Activated CD4-positive, alpha-beta T cell treated with anti-CD3 and anti-CD28 coated beads for 48 hours (primary cell): ENCODE measurements at regions not wholly inside any gene's neighbourhood (a gene's known extent, or its start where the extent isn't known, plus 50 kb on each side); places are given as distances from the start of the nearest gene placed in this dataset.
A peak's percentile ranks its signal among the peaks of the same experiment; 100 is the strongest.
"Not testable (repeated sequence)": the region's sequence is repeated elsewhere in the genome, so short reads cannot be mapped to it uniquely, and the experiment has no call there.

Experiments used
- DNase-seq: peaks from one replicate; pipeline ENCODE4 v3.0.0-alpha.2; 2020

- DNase-seq: no peak
These were observed 96.2 kb upstream of the SIM2 start for GRCh38 chr21:36602735-36603134.

DNA sequence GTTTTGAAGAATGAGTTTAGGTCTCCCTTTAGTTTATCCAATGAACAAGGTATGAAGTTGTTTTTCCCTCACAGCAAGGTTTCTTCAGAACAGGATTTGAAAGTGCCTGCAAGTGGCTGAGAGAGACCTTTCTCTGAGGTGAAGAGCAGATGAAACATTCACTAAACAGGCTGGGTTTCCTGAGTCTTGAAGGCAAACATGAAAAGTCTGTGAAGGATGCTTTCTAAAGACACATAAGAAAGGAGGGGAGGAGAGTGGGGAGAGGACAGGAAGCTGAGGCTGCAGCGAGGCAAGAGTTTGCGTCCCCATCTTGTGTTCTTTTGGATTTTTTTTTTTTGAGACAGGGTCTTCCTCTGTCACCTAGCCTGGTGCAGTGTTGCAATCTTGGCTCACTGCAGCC lies 95.7 kb upstream of the SIM2 start:
- no peak for DNase-seq

DNA sequence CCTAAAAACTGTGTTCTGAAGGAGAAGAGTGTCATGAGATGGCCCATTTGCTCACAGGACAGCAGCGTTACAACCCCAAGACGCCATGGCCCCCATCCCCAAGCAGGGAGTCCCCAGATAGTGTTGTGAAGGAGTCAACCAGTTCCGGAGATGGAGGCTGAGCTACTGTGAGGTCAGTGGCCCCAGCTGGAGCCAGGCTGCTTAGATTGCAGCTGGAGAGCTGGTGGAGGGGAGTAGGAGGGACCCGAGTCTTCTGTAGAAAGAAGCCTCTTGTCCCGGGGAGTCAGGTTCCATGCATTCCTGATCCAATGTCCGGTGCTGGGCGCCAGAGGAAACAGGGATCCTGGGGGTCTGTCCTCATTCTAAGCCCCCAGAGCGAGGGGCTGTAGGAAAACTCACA lies 93.5 kb upstream of the SIM2 start:
- DNase-seq: no peak

- no peak for DNase-seq
These were observed 92.5 kb upstream of the SIM2 start for GRCh38 chr21:36606287-36606982.

DNA sequence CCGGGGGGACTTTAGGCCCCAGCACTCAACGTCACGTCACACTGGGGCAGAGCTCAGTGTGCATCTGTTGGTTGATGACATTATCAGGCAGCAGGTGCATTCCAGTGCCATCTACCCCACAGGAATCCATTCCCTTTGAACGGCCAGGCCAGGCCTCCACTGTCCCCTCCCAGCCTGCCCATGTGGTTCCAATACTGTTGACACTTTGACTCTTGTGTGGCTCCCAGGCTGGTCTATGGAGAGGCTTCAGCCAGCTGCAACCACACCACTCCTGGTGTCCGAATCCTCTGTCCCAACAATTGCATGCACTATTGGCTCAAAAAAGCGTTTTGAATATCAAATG lies 92.0 kb upstream of the SIM2 start:
- no peak for DNase-seq

DNA sequence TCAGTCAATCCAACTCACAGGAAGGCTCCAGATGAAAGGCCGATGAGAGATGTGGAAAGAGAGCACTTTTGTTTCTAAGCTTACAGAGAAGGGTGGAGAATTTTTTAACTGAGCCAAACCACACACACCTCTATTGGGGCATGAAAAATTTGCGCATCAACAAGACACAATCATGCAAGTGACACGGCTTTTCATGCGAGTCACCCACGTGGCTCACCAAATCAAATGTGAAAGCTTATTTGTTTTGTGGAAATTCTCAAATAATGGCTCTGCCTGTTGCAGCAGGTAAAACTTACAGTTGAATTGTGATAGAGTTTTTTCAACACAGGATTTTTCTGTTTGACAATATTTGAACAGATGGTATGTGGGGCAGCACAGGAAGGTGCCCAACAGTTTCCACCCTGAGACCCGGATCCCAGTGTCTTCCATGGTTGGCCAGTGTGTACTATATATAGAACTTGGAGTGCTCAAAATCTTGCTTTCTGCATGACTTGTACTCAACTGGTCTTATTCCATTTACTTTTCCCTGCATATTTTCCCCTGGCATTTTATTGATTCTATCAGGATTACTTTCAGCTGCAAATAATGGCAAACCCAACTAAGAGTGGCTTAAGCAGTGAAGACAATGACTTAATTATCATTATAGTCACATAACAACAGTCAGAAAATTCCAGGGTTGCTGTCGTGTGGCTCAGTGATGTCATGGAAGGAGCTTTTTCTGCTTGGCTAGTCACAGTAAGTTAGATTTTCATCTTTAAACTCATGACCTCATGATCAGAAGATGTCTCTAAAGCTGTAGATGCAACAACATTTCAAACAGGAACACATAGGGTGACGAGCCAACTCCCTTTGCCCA lies 90.6 kb upstream of the SIM2 start:
- no peak for DNase-seq

DNA sequence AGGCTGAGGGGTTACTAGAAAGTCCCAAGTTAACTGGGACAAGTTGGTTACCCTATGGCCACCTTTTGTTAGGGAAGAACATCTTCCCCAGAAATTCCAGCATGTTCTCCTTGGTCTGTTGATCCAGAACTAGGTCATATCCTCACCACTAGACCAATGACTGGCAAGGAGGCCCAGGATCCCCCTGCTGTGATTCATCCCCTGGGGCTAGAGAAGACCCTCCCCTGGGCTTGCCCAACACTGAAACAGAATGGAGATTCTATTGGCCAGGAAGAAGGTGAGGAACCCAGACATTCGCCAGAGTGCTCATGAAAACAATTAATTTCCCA lies 90.1 kb upstream of the SIM2 start:
- no peak for DNase-seq

- DNase-seq: no peak
These were observed 89.3 kb upstream of the SIM2 start for GRCh38 chr21:36609654-36610053.

DNA sequence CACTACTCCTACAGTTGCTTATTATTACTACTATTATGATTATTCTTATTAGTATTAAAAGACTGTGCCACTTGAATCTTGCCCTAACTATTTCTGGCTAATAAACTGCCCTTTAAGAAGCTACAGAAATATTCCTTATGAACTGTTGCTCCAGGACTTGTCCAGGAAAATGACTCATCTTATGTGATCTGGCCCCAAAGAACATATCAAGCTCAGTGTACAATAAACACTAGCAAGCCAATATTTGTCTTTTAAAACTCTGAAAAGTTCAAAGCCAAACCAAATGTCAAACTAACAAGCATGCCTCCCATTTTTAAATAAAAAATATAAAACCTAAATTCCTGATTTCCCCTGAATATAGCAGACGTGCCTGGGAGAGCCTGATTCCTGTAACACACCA lies 88.7 kb upstream of the SIM2 start:
- no peak for DNase-seq

DNA sequence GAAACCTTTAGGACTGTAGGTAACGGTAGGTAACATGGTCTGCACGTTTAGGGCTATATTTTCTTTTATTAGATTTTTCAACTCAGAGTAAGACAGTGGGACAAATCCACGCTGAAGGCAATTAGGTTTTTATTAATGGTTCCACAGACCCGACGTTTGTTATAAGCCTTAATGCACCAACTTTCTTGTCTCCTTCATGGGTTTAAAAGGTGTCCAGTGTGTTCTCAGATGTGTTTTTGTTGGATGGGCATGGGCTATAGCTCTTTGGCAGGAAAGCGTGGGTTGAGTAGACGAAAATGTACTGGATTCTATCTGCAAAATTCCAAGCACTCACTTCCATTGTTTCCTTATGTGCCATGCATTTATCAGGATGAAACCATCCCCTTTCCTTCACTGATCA lies 88.0 kb upstream of the SIM2 start:
- DNase-seq: no peak

DNA sequence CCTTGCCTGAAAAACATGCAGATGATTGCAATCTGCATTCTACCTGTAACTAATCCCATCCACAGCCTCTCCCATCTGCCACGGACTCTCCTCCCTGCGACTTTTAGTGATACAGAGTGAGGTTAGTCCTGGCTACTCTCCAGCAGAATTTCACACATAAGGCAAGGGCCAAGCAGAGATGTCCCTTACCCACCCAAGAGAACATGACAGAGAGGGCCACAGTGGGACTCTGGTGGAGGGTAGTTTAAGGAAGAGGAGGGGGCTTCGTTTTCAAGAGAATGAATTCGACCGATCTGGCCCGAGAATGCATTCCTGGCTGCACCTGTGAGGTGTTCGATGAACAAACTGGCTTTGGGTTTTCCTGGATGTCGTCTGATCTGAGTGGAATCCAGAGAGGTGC lies 87.5 kb upstream of the SIM2 start:
- no peak for DNase-seq

DNA sequence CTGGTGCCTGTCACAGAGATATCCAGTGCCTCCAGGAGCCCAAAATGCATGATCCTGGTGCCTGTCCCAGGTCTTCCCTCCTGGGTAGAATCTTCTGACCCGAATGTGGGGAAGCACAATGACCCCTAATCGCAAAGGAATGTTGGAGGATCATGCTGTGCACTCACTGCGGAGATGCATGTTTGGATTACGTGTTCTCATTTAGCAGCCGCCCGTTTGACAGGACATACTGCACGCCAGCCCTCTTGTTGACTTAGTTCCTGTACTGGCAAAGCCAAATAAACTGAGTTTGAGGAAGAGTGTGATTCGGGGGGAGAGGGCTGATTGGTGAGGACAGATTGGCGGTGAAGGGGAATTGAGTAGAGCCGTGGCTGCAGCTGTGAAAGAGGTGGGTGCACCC lies 85.9 kb upstream of the SIM2 start:
- no peak for DNase-seq

DNA sequence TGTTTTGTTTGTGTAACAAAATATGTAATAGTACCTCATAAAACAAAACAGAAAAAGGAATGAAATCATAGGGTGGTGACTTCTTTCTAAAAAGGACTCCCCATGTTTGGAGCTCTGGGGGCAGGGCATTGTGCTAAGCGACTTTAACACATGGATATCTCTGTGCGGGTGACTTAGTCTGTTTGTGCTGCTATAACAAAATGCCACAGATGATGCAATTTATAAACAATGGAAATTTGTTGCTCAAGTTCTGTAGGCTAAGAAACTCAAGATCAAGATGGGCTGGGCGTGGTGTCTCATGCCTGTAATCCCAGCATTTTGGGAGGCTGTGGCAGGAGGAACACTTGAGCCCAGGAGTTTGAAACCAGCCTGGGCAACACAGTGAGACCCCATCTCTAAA lies 85.4 kb upstream of the SIM2 start:
- no peak for DNase-seq

DNA sequence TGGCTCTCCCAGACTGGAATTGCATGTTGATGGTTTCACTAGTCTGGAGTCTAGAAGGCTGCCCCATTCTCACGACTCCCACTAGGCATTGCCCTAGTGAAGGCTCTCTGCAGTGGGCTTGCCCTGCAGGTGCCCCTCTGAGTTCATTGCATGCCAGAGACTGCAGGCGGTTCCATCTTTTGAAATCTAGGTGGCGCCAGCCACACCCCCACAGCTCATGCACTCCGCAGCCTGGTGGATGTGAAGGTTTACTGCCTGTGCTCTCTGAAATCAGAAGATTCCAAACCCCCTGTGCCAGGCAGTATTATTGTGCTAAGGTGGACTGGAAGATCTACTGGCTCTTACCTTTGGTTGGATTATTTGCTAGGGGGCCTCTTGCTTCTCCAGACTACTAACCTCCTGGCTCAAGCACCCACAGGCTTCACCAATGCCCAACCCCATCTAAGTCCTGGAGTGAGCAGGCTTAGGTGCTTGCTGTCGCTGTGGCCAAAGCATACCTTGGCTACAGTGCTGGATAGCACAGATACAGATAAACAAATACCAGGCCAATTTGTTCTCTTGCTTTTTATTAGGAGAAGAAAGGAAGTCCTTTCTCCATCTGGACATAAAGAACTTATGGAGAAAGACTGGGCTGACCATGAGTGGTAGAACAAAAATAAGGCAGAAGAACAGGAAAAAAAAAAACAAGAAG lies 83.5 kb upstream of the SIM2 start:
- no peak for DNase-seq

- not testable (repeated sequence) for DNase-seq
These were observed 82.1 kb upstream of the SIM2 start for GRCh38 chr21:36616773-36617172.

DNA sequence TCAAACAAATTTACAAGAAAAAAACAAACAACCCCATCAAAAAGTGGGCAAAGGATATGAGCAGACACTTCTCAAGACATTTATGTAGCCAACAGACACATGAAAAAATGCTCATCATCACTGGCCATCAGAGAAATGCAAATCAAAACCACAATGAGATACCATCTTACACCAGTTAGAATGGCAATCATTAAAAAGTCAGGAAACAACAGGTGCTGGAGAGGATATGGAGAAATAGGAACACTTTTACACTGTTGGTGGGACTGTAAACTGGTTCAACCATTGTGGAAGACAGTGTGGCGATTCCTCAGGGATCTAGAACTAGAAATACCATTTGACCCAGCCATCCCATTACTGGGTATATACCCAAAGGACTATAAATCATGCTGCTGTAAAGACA lies 77.1 kb upstream of the SIM2 start:
- not testable (repeated sequence) for DNase-seq

- no peak for DNase-seq
These were observed 74.8 kb upstream of the SIM2 start for GRCh38 chr21:36624105-36624504.

GRCh38 chr21:36626791-36627190 lies 72.1 kb upstream of the SIM2 start:
- no peak for DNase-seq

DNA sequence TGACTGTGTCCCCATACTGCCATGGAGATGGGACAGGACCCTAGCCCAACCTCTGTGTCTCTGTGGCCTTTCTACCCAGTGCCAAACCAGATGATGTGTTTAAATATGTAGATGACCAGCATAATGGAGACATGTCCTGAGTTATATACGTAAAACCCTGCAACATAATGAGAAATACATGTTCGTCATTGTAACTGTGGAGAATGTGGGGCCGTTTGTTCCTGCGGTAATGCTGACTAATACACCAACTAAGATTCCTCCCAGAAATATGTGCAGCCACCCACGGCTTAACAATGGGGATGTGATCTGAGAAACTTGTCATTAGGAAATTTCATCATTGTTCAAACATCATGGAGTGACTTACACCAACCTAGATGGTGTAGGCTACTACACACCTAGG lies 71.7 kb upstream of the SIM2 start:
- DNase-seq: no peak

GRCh38 chr21:36628106-36628505 lies 70.8 kb upstream of the SIM2 start:
- no peak for DNase-seq

GRCh38 chr21:36628761-36629460 lies 70.0 kb upstream of the SIM2 start:
- DNase-seq: no peak

- DNase-seq: peak; percentile 80
These were observed 68.3 kb upstream of the SIM2 start for GRCh38 chr21:36630485-36631206.

- DNase-seq: no peak
These were observed 62.9 kb upstream of the SIM2 start for GRCh38 chr21:36636016-36636415.
